Vagina (tissue), 2 donors: ENCODE measurements at regions not wholly inside any gene's neighbourhood (a gene's known extent, or its start where the extent isn't known, plus 50 kb on each side); places are given as distances from the start of the nearest gene placed in this dataset.

ENCODE experiments used
- DNase-seq, 2 donors: peaks; one replicate each; pipeline ENCODE4 v3.0.0-alpha.2; 2017; ENCODE audit errors: extremely low spot score in 2 of 2
- H3K27ac ChIP-seq: fragments of 200-600 bp; sonication (generic); one replicate; pipeline ENCODE4 v1.5.1; 2019
- H3K27me3 ChIP-seq: fragments of 200-600 bp; sonication (generic); one replicate; pipeline ENCODE4 v1.5.1; 2019
- H3K36me3 ChIP-seq, 2 donors: fragments of 200-600 bp; sonication (generic); one replicate each; pipeline ENCODE4 v1.5.1; 2017 to 2019
- H3K4me1 ChIP-seq: fragments of 200-600 bp; sonication (generic); one replicate; pipeline ENCODE4 v1.5.1; 2019
- H3K4me3 ChIP-seq, 2 donors: fragments of 200-600 bp; sonication (generic); 1 replicate in 1 of 2; 2 replicates in 1 of 2; pipeline ENCODE4 v1.5.1; 2016 to 2019
- H3K9me3 ChIP-seq: fragments of 200-600 bp; sonication (generic); one replicate; pipeline ENCODE4 v1.5.1; 2019
- CTCF ChIP-seq, 3 experiments: fragments of 450-650 bp in 2 of 3; fragments of 200-600 bp in 1 of 3; sonication (generic) in 1 of 3; IDR thresholded peaks; one replicate each; pipeline ENCODE4 v1.5.1; 2017 to 2019; ENCODE audit warnings: antibody characterized with exemption in 3 of 3, mild to moderate bottlenecking in 2 of 3, moderate library complexity in 2 of 3
- POLR2A ChIP-seq, 2 donors: fragments of 450-650 bp; IDR thresholded peaks; one replicate each; pipeline ENCODE4 v1.6.1; 2017; ENCODE audit warnings: antibody characterized with exemption in 2 of 2, mild to moderate bottlenecking in 2 of 2, moderate library complexity in 2 of 2
- POLR2AphosphoS5 ChIP-seq, 2 donors: sonication (generic); formaldehyde crosslinking; IDR thresholded peaks; one replicate each; pipeline ENCODE4 v1.9.0; 2017; ENCODE audit warnings: antibody characterized with exemption in 2 of 2, mild to moderate bottlenecking in 2 of 2, low read depth in 1 of 2; ENCODE audit not compliant: insufficient read depth in 1 of 2
- intact Hi-C: fragments of 100-400 bp; cut with DNase I; formaldehyde crosslinking; loops from one replicate; pipeline ENCODE4 v1.15.1; 2023

GRCh38 chr5:166046956-166047355, 2244.5 kb upstream of the WWC1 start:
- H3K27ac ChIP-seq, result no peak overlapping the region
- H3K9me3 ChIP-seq, result no peaks in the 10 kb centered on the region
- TF ChIP-seq POLR2AphosphoS5 (IDR thresholded peaks at IDR 0.05; ENCODE audit: insufficient read depth in 1 of 2, low read depth in 1 of 2) (no peak), POLR2A (IDR thresholded peaks at IDR 0.05) (no peak), CTCF (IDR thresholded peaks at IDR 0.05) (no peak)
- DNase-seq, result no peak
- intact Hi-C loops, result no loop called here
- H3K36me3 ChIP-seq, result no peaks in the 10 kb centered on the region
- H3K4me1 ChIP-seq, result no peaks in the 10 kb centered on the region
- no peak overlapping the region for H3K4me3 ChIP-seq
- no peaks in the 10 kb centered on the region for H3K27me3 ChIP-seq

GRCh38 chr5:166050531-166050930, 2240.9 kb upstream of the WWC1 start:
- intact Hi-C loops, result no loop called here
- DNase-seq, result no peak
- Histone ChIP-seq H3K4me3 (no peak overlapping the region), H3K27me3 (no peaks in the 10 kb centered on the region), H3K27ac (no peak overlapping the region), H3K9me3 (no peaks in the 10 kb centered on the region), H3K36me3 (no peaks in the 10 kb centered on the region), H3K4me1 (no peaks in the 10 kb centered on the region)
- no peak for TF ChIP-seq CTCF (IDR thresholded peaks at IDR 0.05)
- no peak for TF ChIP-seq POLR2AphosphoS5 (IDR thresholded peaks at IDR 0.05; ENCODE audit: insufficient read depth in 1 of 2, low read depth in 1 of 2)
- TF ChIP-seq POLR2A (IDR thresholded peaks at IDR 0.05), result no peak

GRCh38 chr5:166058660-166059059, 2232.8 kb upstream of the WWC1 start:
- TF ChIP-seq CTCF (IDR thresholded peaks at IDR 0.05), result no peak
- TF ChIP-seq POLR2A (IDR thresholded peaks at IDR 0.05), result no peak
- TF ChIP-seq POLR2AphosphoS5 (IDR thresholded peaks at IDR 0.05; ENCODE audit: insufficient read depth in 1 of 2, low read depth in 1 of 2), result no peak
- Histone ChIP-seq H3K36me3 (no peaks in the 10 kb centered on the region), H3K27me3 (no peaks in the 10 kb centered on the region), H3K4me3 (no peak overlapping the region), H3K9me3 (no peaks in the 10 kb centered on the region), H3K27ac (no peak overlapping the region), H3K4me1 (no peaks in the 10 kb centered on the region)
- intact Hi-C loops, result no loop called here
- no peak for DNase-seq

- no peak overlapping the region for H3K4me3 ChIP-seq
Observed at GRCh38 chr5:166062094-166062493, 2229.4 kb upstream of the WWC1 start.

GRCh38 chr5:166062719-166063118, 2228.7 kb upstream of the WWC1 start:
- DNase-seq, result no peak
- Histone ChIP-seq H3K4me3 (no peak overlapping the region), H3K36me3 (no peaks in the 10 kb centered on the region), H3K27me3 (no peaks in the 10 kb centered on the region), H3K27ac (no peak overlapping the region), H3K4me1 (no peaks in the 10 kb centered on the region), H3K9me3 (no peaks in the 10 kb centered on the region)
- intact Hi-C loops, result no loop called here
- no peak for TF ChIP-seq CTCF (IDR thresholded peaks at IDR 0.05)

More at GRCh38 chr5:166062094-166062493, 2229.4 kb upstream of the WWC1 start:
- Histone ChIP-seq H3K36me3 (no peaks in the 10 kb centered on the region), H3K27ac (no peak overlapping the region), H3K27me3 (no peaks in the 10 kb centered on the region), H3K9me3 (no peaks in the 10 kb centered on the region), H3K4me1 (no peaks in the 10 kb centered on the region)
- DNase-seq, result no peak
- intact Hi-C loops, result no loop called here
- TF ChIP-seq CTCF (IDR thresholded peaks at IDR 0.05) (no peak), POLR2AphosphoS5 (IDR thresholded peaks at IDR 0.05; ENCODE audit: insufficient read depth in 1 of 2, low read depth in 1 of 2) (no peak)
